ENCODE measurements at regions not wholly inside any gene's neighbourhood (a gene's known extent, or its start where the extent isn't known, plus 50 kb on each side); places are given as distances from the start of the nearest gene placed in this dataset.
A peak's percentile ranks its signal among the peaks of the same experiment; 100 is the strongest.

- Mint-ChIP-seq H3K4me3 (ENCODE audit: unreplicated experiment) (no peak overlapping the region), H3K36me3 (ENCODE audit: low read depth) (no peaks in the 10 kb centered on the region), H3K9me3 (ENCODE audit: low read depth) (no peaks in the 10 kb centered on the region), H3K27ac (ENCODE audit: unreplicated experiment) (no peak overlapping the region), H3K4me1 (ENCODE audit: low read depth) (no peaks in the 10 kb centered on the region), H3K27me3 (ENCODE audit: low read depth) (peaks cover 25% of the 10 kb centered on the region)
- TF ChIP-seq, protein P1, sequence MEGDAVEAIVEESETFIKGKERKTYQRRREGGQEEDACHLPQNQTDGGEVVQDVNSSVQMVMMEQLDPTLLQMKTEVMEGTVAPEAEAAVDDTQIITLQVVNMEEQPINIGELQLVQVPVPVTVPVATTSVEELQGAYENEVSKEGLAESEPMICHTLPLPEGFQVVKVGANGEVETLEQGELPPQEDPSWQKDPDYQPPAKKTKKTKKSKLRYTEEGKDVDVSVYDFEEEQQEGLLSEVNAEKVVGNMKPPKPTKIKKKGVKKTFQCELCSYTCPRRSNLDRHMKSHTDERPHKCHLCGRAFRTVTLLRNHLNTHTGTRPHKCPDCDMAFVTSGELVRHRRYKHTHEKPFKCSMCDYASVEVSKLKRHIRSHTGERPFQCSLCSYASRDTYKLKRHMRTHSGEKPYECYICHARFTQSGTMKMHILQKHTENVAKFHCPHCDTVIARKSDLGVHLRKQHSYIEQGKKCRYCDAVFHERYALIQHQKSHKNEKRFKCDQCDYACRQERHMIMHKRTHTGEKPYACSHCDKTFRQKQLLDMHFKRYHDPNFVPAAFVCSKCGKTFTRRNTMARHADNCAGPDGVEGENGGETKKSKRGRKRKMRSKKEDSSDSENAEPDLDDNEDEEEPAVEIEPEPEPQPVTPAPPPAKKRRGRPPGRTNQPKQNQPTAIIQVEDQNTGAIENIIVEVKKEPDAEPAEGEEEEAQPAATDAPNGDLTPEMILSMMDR (IDR thresholded peaks at IDR 0.05), result no peak
- DNase-seq (ENCODE audit: low spot score), result no peak
Observed at GRCh38 chr20:9919271-9920014, 80.6 kb upstream of the PAK5 start.

DNA sequence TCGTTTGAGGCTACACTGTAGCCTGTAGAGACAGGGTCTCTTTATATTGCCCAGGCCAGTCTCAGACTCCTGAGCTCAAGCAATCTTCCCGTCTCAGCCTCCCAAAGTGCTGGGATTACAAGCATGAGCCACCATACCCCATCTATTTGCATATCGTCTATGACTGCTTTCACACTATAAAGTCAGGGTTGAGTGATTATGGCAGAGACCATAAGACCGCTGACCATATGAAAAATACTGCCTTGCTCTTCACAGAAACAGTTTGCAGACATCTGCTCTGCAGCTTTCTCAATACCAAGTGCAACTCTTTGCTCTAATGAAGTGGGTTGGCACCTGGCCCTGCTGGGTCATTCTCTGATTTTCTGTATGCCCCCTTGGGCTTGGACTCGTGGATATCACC lies 79.5 kb upstream of the PAK5 start:
- no peak overlapping the region for H3K27ac Mint-ChIP-seq (ENCODE audit: unreplicated experiment)
- H3K4me1 Mint-ChIP-seq (ENCODE audit: low read depth), result no peaks in the 10 kb centered on the region
- H3K4me3 Mint-ChIP-seq (ENCODE audit: unreplicated experiment), result no peak overlapping the region
- no peaks in the 10 kb centered on the region for H3K36me3 Mint-ChIP-seq (ENCODE audit: low read depth)
- peaks cover 27% of the 10 kb centered on the region for H3K27me3 Mint-ChIP-seq (ENCODE audit: low read depth)
- H3K9me3 Mint-ChIP-seq (ENCODE audit: low read depth), result no peaks in the 10 kb centered on the region
- DNase-seq (ENCODE audit: low spot score), result no peak
- TF ChIP-seq, protein P1 (IDR thresholded peaks at IDR 0.05), result no peak

DNA sequence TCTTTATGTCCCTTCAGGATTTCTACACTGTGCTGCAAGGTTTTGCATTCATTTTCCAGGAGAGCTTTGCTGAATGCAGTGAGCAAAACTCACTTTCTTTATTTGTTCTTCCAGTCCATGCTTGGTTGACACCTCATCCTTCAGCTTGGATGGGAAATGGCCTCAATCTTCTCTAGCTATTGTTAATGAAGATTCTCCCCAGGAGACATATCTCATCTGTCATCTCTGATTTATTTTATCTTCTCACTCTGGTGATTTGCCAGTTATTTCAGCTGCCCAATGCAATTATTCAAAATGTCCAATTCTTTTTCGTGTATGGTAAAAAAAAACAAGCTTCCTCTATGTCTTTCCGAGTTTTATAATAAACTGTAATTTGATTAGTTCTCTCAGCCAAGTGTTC lies 77.9 kb upstream of the PAK5 start:
- Mint-ChIP-seq H3K36me3 (ENCODE audit: low read depth) (no peaks in the 10 kb centered on the region), H3K4me3 (ENCODE audit: unreplicated experiment) (no peak overlapping the region), H3K27me3 (ENCODE audit: low read depth) (peaks cover 30% of the 10 kb centered on the region), H3K9me3 (ENCODE audit: low read depth) (no peaks in the 10 kb centered on the region), H3K4me1 (ENCODE audit: low read depth) (no peaks in the 10 kb centered on the region), H3K27ac (ENCODE audit: unreplicated experiment) (no peak overlapping the region)
- no peak for DNase-seq (ENCODE audit: low spot score)
- TF ChIP-seq, protein P1 (IDR thresholded peaks at IDR 0.05), result no peak

DNA sequence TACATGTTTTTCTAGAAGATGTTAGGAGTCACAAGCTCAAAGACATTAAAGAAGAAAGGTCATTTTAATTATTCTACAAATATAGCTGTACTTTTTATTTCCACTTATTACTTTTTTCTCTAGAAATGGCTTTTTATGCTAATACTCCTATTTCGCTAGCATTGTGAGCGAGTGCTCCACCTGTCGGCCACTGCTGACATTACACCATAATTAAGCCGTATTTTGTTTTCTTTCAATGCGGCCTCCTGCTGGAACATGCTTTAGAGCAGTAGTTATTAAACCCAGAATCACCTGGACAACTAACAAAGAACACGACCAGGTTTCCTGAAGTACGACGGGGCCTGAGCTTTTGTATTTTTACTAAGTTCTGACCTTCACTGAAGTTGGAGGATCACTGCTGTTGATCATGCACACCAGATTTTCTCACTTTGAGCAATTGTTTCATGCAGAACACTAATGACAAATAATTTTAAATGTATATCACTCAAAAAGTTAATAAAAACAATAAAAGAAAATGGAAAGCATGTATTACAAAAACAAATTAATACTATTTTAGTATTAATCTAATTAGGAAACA lies 74.1 kb upstream of the PAK5 start:
- TF ChIP-seq, protein P1 (IDR thresholded peaks at IDR 0.05), result peak; percentile 93
- no peaks in the 10 kb centered on the region for H3K9me3 Mint-ChIP-seq (ENCODE audit: low read depth)
- no peak overlapping the region for H3K27ac Mint-ChIP-seq (ENCODE audit: unreplicated experiment)
- no peaks in the 10 kb centered on the region for H3K36me3 Mint-ChIP-seq (ENCODE audit: low read depth)
- H3K4me1 Mint-ChIP-seq (ENCODE audit: low read depth), result no peaks in the 10 kb centered on the region
- peaks cover 47% of the 10 kb centered on the region for H3K27me3 Mint-ChIP-seq (ENCODE audit: low read depth)
- H3K4me3 Mint-ChIP-seq (ENCODE audit: unreplicated experiment), result no peak overlapping the region
- DNase-seq (ENCODE audit: low spot score), result no peak

DNA sequence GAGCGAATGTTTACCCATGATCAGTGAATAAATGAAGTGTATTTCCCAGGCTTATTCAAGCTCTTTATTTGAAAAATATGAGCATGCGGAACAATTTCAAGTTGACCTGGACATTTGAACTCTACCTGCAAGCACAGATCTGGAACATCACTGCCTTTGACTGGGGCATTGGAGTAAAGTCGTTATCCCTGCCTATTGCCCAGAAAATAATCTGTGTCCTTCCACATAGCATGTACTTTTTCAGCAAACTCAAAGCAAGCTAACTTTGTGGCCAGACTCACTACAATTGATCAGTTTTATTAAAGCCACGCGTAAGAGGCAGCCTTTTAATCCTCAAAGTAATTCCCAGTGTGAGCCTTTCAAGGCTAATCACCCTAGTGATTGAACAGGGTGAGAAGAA lies 73.4 kb upstream of the PAK5 start:
- Mint-ChIP-seq H3K4me3 (ENCODE audit: unreplicated experiment) (no peak overlapping the region), H3K36me3 (ENCODE audit: low read depth) (no peaks in the 10 kb centered on the region), H3K9me3 (ENCODE audit: low read depth) (no peaks in the 10 kb centered on the region), H3K27me3 (ENCODE audit: low read depth) (peaks cover 49% of the 10 kb centered on the region), H3K4me1 (ENCODE audit: low read depth) (no peaks in the 10 kb centered on the region), H3K27ac (ENCODE audit: unreplicated experiment) (no peak overlapping the region)
- TF ChIP-seq, protein P1 (IDR thresholded peaks at IDR 0.05), result no peak
- DNase-seq (ENCODE audit: low spot score), result no peak

Measured in chondrocyte (in vitro differentiated cells).